T-helper 2 cell treated with Interferon-gamma antibody and Interleukin-4, amounts not matched to agents 5 μg/mL and 100 μg/mL, for 36 hours (primary cell): ENCODE measurements at regions not wholly inside any gene's neighbourhood (a gene's known extent, or its start where the extent isn't known, plus 50 kb on each side); places are given as distances from the start of the nearest gene placed in this dataset.

Source experiments
- DNase-seq: peaks from one replicate; pipeline ENCODE4 v3.0.0; 2021; ENCODE audit warnings: low spot score
- H3K27ac Mint-ChIP-seq: one replicate; pipeline ENCODE4 v1.8.0; 2021; ENCODE audit warnings: mild to moderate bottlenecking, mixed read lengths
- H3K27me3 Mint-ChIP-seq: one replicate; pipeline ENCODE4 v1.8.0; 2021; ENCODE audit warnings: low read depth, mixed read lengths
- H3K36me3 Mint-ChIP-seq: one replicate; pipeline ENCODE4 v1.8.0; 2021; ENCODE audit warnings: low read depth, mixed read lengths
- H3K4me1 Mint-ChIP-seq: one replicate; pipeline ENCODE4 v1.8.0; 2021; ENCODE audit warnings: low read depth, mixed read lengths
- H3K4me3 Mint-ChIP-seq: one replicate; pipeline ENCODE4 v1.8.0; 2022; ENCODE audit warnings: mild to moderate bottlenecking, moderate library complexity, mixed read lengths
- H3K9me3 Mint-ChIP-seq: one replicate; pipeline ENCODE4 v1.8.0; 2021; ENCODE audit warnings: mixed read lengths

GRCh38 chr6:104170401-104170800, 689.3 kb downstream of the HACE1 start:
- Mint-ChIP-seq H3K27ac (no peak overlapping the region), H3K4me3 (no peak overlapping the region), H3K4me1 (no peaks in the 10 kb centered on the region), H3K27me3 (no peaks in the 10 kb centered on the region), H3K36me3 (no peaks in the 10 kb centered on the region), H3K9me3 (peaks cover 9% of the 10 kb centered on the region)
- DNase-seq = no peak

GRCh38 chr6:104166055-104166668, 693.6 kb downstream of the HACE1 start:
- Mint-ChIP-seq H3K4me3 (no peak overlapping the region), H3K27me3 (no peaks in the 10 kb centered on the region), H3K36me3 (no peaks in the 10 kb centered on the region), H3K4me1 (no peaks in the 10 kb centered on the region), H3K9me3 (peaks cover 9% of the 10 kb centered on the region), H3K27ac (no peak overlapping the region)
- no peak for DNase-seq

- Mint-ChIP-seq H3K9me3 (peaks cover 9% of the 10 kb centered on the region), H3K36me3 (no peaks in the 10 kb centered on the region), H3K4me1 (no peaks in the 10 kb centered on the region), H3K4me3 (no peak overlapping the region), H3K27me3 (no peaks in the 10 kb centered on the region), H3K27ac (no peak overlapping the region)
- DNase-seq = no peak
These were observed 697.6 kb downstream of the HACE1 start for GRCh38 chr6:104162036-104162669.

GRCh38 chr6:104159045-104159618, 700.6 kb downstream of the HACE1 start:
- Mint-ChIP-seq H3K27me3 (no peaks in the 10 kb centered on the region), H3K4me1 (no peaks in the 10 kb centered on the region), H3K27ac (no peak overlapping the region)

GRCh38 chr6:104143757-104144156, 716.0 kb downstream of the HACE1 start:
- no peaks in the 10 kb centered on the region for H3K36me3 Mint-ChIP-seq
- H3K4me1 Mint-ChIP-seq = no peaks in the 10 kb centered on the region
- no peak overlapping the region for H3K27ac Mint-ChIP-seq
- H3K27me3 Mint-ChIP-seq = no peaks in the 10 kb centered on the region
- H3K4me3 Mint-ChIP-seq = no peak overlapping the region
- H3K9me3 Mint-ChIP-seq = no peaks in the 10 kb centered on the region
- no peak for DNase-seq

More at GRCh38 chr6:104159045-104159618, 700.6 kb downstream of the HACE1 start:
- Mint-ChIP-seq H3K4me3 (no peak overlapping the region), H3K9me3 (no peaks in the 10 kb centered on the region), H3K36me3 (no peaks in the 10 kb centered on the region)
- DNase-seq = no peak

DNA sequence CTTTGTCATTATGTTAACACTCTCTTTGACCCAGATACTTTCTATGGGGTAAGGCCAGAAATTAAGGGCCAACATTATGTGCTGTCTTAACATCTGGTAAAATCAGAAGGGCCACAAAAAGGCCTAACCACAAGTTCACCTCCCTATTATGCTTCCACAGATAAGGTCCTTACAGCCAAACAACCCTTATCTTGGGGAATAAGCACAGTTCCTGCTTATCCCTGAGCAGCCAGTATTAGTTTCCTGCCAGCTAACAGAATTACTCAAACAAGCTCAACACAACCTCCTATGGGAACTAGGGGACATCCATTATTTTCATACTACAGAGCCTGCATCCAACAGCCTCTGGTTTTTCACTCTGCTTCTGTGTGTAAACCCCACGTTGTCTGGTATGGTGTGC, 724.8 kb downstream of the HACE1 start:
- H3K4me1 Mint-ChIP-seq = no peaks in the 10 kb centered on the region
- H3K36me3 Mint-ChIP-seq = no peaks in the 10 kb centered on the region
- H3K4me3 Mint-ChIP-seq = no peak overlapping the region
- no peak for DNase-seq
- H3K9me3 Mint-ChIP-seq = no peaks in the 10 kb centered on the region
- H3K27me3 Mint-ChIP-seq = no peaks in the 10 kb centered on the region
- no peak overlapping the region for H3K27ac Mint-ChIP-seq

DNA sequence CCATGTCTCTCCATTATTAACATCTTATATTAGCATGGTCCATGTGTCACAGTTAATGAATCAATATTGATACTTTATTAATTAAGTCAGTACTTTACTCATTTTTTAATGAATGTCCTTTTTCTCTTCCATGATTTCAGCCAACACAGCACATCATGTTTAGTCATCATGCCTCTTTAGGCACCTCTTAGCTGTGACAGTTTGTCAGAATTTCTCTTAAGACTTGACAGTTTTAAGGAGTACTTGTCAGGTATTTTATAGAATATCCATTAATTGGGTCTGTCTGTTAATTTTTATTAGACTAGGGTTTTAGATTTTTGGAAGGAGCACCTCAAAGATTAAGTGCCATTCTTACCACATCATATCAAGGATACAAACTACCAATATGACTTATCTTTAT, 729.4 kb downstream of the HACE1 start:
- Mint-ChIP-seq H3K27ac (no peak overlapping the region), H3K36me3 (no peaks in the 10 kb centered on the region), H3K4me1 (no peaks in the 10 kb centered on the region), H3K4me3 (no peak overlapping the region), H3K9me3 (no peaks in the 10 kb centered on the region), H3K27me3 (no peaks in the 10 kb centered on the region)
- no peak for DNase-seq

DNA sequence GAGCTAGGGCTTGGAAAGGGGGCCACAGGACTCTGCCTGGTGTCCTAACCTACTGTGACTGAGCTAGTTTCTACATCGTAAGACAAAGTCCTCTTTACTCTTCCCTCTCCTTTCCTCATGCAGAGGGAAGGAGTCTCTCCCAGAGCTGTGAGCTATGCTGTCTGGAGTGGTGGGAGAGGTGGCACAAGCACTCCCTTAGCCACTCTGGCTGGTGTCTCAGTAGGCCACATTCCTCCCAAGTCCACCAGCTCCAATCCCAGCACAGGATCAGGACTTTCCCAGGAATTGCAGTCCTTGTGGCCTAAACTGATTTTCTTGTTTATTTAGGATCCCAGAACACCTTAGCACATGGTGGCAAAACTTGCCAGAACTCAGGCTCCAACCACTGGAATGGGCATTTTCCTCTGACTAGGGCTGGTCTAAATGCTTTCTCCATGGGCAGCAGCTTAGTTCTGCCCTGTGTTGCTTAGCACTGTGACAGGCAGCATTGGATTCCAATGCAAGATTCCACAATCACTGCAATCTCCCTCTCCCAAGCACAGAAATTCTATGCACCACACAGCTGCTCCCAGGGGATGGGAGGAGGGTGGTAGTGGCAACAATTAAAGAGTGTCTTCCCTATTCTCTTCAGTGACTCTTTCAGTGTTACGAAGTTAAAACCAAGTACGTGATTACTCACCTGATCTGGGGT, 733.3 kb downstream of the HACE1 start:
- Mint-ChIP-seq H3K27me3 (no peaks in the 10 kb centered on the region), H3K27ac (no peak overlapping the region), H3K4me1 (no peaks in the 10 kb centered on the region), H3K4me3 (no peak overlapping the region), H3K36me3 (no peaks in the 10 kb centered on the region), H3K9me3 (peaks cover 5% of the 10 kb centered on the region)
- no peak for DNase-seq

- no peak overlapping the region for H3K27ac Mint-ChIP-seq
- H3K4me3 Mint-ChIP-seq = no peak overlapping the region
- no peak for DNase-seq
These were observed 736.5 kb downstream of the HACE1 start for GRCh38 chr6:104123227-104123626.

DNA sequence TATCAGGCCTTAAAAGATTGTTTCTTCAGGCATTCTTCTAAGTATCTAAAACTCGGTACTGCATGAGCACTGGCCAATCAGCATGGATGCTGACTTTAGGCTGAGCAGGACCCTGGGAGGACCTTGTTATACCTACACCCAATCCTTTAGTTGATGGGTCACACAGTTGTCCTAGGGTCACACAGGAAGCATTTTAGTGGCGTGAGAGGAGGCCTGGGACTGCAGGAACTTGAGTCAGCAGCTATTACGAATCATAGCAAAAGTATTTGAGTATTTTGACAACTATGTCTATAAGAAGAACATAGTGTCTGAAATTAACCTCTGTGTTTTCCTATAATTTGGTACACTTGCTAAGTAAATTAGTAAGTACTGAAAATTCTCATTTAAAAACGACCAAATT, 741.4 kb downstream of the HACE1 start:
- Mint-ChIP-seq H3K4me3 (no peak overlapping the region), H3K27me3 (no peaks in the 10 kb centered on the region), H3K27ac (no peak overlapping the region), H3K36me3 (no peaks in the 10 kb centered on the region), H3K9me3 (no peaks in the 10 kb centered on the region), H3K4me1 (no peaks in the 10 kb centered on the region)
- no peak for DNase-seq

More at GRCh38 chr6:104123227-104123626, 736.5 kb downstream of the HACE1 start:
- Mint-ChIP-seq H3K36me3 (no peaks in the 10 kb centered on the region), H3K27me3 (no peaks in the 10 kb centered on the region), H3K9me3 (peaks cover 5% of the 10 kb centered on the region), H3K4me1 (no peaks in the 10 kb centered on the region)

- Mint-ChIP-seq H3K9me3 (no peaks in the 10 kb centered on the region), H3K4me3 (no peak overlapping the region), H3K36me3 (no peaks in the 10 kb centered on the region), H3K27ac (no peak overlapping the region), H3K4me1 (no peaks in the 10 kb centered on the region), H3K27me3 (no peaks in the 10 kb centered on the region)
- DNase-seq = no peak
These were observed 749.9 kb downstream of the HACE1 start for GRCh38 chr6:104109806-104110205.

GRCh38 chr6:104108634-104109033, 751.1 kb downstream of the HACE1 start:
- Mint-ChIP-seq H3K9me3 (no peaks in the 10 kb centered on the region), H3K27me3 (no peaks in the 10 kb centered on the region), H3K36me3 (no peaks in the 10 kb centered on the region), H3K4me3 (no peak overlapping the region), H3K27ac (no peak overlapping the region), H3K4me1 (no peaks in the 10 kb centered on the region)
- no peak for DNase-seq

GRCh38 chr6:104095661-104096416, 763.9 kb downstream of the HACE1 start:
- no peaks in the 10 kb centered on the region for H3K27me3 Mint-ChIP-seq
- H3K9me3 Mint-ChIP-seq = peaks cover 4% of the 10 kb centered on the region
- H3K36me3 Mint-ChIP-seq = no peaks in the 10 kb centered on the region
- no peak for DNase-seq
- no peak overlapping the region for H3K27ac Mint-ChIP-seq
- H3K4me3 Mint-ChIP-seq = no peak overlapping the region
- H3K4me1 Mint-ChIP-seq = no peaks in the 10 kb centered on the region

DNA sequence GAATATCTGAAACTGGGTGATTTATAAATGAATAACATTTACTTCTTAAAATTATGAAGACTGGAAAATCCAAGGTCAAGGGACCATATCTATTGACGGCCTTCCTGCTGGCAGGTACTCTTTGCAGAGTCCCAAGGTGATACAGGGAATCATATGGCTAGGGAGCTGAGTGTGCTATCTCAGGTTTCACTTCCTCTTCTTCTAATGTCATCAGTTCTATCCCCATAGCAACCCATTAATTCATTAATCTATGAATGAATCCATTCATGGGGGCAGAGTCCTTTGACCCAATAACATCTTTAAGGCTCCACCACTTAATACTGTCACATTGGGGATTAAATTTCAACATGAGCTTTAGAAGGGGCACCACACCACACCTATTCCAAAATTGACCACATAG, 772.0 kb downstream of the HACE1 start:
- H3K9me3 Mint-ChIP-seq = peaks cover 6% of the 10 kb centered on the region
- no peak overlapping the region for H3K4me3 Mint-ChIP-seq
- H3K27me3 Mint-ChIP-seq = no peaks in the 10 kb centered on the region
- no peaks in the 10 kb centered on the region for H3K4me1 Mint-ChIP-seq
- H3K36me3 Mint-ChIP-seq = no peaks in the 10 kb centered on the region
- no peak for DNase-seq
- no peak overlapping the region for H3K27ac Mint-ChIP-seq
